Tibial nerve (tissue), 4 donors: ENCODE measurements at regions not wholly inside any gene's neighbourhood (a gene's known extent, or its start where the extent isn't known, plus 50 kb on each side); places are given as distances from the start of the nearest gene placed in this dataset.
"Not testable (repeated sequence)": the region's sequence is repeated elsewhere in the genome, so short reads cannot be mapped to it uniquely, and the experiment has no call there.

Experiments used
- CTCF ChIP-seq, 5 experiments: fragments of 200-600 bp in 3 of 5; fragments of 450-650 bp in 2 of 5; sonication (generic) in 3 of 5; IDR thresholded peaks; one replicate each; pipeline ENCODE4 v1.5.1; 2016 to 2019; ENCODE audit warnings: antibody characterized with exemption in 5 of 5, mild to moderate bottlenecking in 3 of 5, moderate library complexity in 2 of 5
- EP300 ChIP-seq, 2 donors: sonication (generic); formaldehyde crosslinking; IDR thresholded peaks; one replicate each; pipeline ENCODE4 v1.6.1; 2017; ENCODE audit warnings: antibody characterized with exemption in 2 of 2, mild to moderate bottlenecking in 1 of 2
- POLR2A ChIP-seq, 2 donors: fragments of 450-650 bp; IDR thresholded peaks; one replicate each; pipeline ENCODE4 v1.6.1; 2017; ENCODE audit warnings: antibody characterized with exemption in 2 of 2, mild to moderate bottlenecking in 2 of 2, moderate library complexity in 2 of 2

DNA sequence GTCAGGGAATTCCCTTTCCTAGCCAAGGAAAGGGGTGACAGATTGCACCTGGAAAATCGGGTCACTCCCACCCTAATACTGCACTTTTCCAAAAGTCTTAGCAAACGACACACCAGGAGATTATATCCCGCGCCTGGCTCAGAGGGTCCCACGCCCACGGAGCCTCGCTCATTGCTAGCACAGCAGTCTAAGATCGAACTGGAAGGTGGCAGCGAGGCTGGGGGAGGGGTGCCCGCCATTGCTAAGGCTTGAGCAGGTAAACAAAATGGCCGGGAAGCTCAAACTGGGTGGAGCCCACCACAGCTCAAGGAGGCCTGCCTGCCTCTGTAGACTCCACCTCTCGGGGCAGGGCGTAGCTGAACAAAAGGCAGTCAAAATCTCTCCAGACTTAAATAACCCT lies 440.2 kb upstream of the PHF14 start:
- not testable (repeated sequence) for TF ChIP-seq EP300, CTCF, POLR2A (IDR thresholded peaks at IDR 0.05)
